Activated CD8-positive, alpha-beta memory T cell treated with anti-CD3 and anti-CD28 coated beads, Interleukin-2, amount 10 ng/mL, durations not matched to agents 7 days and 5 days (primary cell): ENCODE measurements at regions not wholly inside any gene's neighbourhood (a gene's known extent, or its start where the extent isn't known, plus 50 kb on each side); places are given as distances from the start of the nearest gene placed in this dataset.
A peak's percentile ranks its signal among the peaks of the same experiment; 100 is the strongest.

Experiments used
- ATAC-seq: fragments of 150-1000 bp; cut with Tn5 transposase; one replicate; pipeline ENCODE4 v1.10.0; 2021; ENCODE audit warnings: moderate library complexity
- CTCF ChIA-PET: fragments of 350-600 bp; sonication (Branson Sonifier 250); formaldehyde crosslinking; loops from one replicate; lab custom pipeline; 2021; ENCODE audit warnings: antibody characterized with exemption; lab: Charles Lee
- DNase-seq: peaks from one replicate; pipeline ENCODE4 v3.0.0-alpha.2; 2020
- H3K27ac Mint-ChIP-seq: one replicate; pipeline ENCODE4 v1.8.0; 2021; ENCODE audit warnings: mild to moderate bottlenecking, mixed read lengths
- H3K27me3 Mint-ChIP-seq: one replicate; pipeline ENCODE4 v1.8.0; 2021; ENCODE audit warnings: mixed read lengths
- H3K36me3 Mint-ChIP-seq: one replicate; pipeline ENCODE4 v1.8.0; 2021; ENCODE audit warnings: mild to moderate bottlenecking, mixed read lengths
- H3K4me1 Mint-ChIP-seq: one replicate; pipeline ENCODE4 v1.8.0; 2021; ENCODE audit warnings: mixed read lengths
- H3K4me3 Mint-ChIP-seq: one replicate; pipeline ENCODE4 v1.8.0; 2021; ENCODE audit warnings: mild to moderate bottlenecking, moderate library complexity, mixed read lengths
- H3K9me3 Mint-ChIP-seq: one replicate; pipeline ENCODE4 v1.8.0; 2022; ENCODE audit warnings: low read depth, mixed read lengths

- peaks cover 11% of the 10 kb centered on the region for H3K4me1 Mint-ChIP-seq
- DNase-seq: no peak
- no peaks in the 10 kb centered on the region for H3K36me3 Mint-ChIP-seq
- H3K9me3 Mint-ChIP-seq: no peaks in the 10 kb centered on the region
- CTCF ChIA-PET: interaction anchor here (2.4 kb wide), 1 partner anchor 170 kb away, joined by 6 read pairs; no protein-coding TSS in a partner anchor
- H3K4me3 Mint-ChIP-seq: no peak overlapping the region
- ATAC-seq: no peak
- H3K27me3 Mint-ChIP-seq: no peaks in the 10 kb centered on the region
- no peak overlapping the region for H3K27ac Mint-ChIP-seq
Observed at GRCh38 chr9:129343424-129344375, 165.6 kb upstream of the IER5L start.

GRCh38 chr9:129342591-129343423, 164.7 kb upstream of the IER5L start:
- CTCF ChIA-PET: interaction anchor here (1.1 to 2.4 kb wide), 2 partner anchors 169 to 268 kb away, joined by 3 to 6 read pairs; no protein-coding TSS in a partner anchor
- peaks cover 2% of the 10 kb centered on the region for H3K27me3 Mint-ChIP-seq
- no peak for ATAC-seq
- no peaks in the 10 kb centered on the region for H3K36me3 Mint-ChIP-seq
- no peak for DNase-seq
- H3K4me1 Mint-ChIP-seq: peaks cover 13% of the 10 kb centered on the region
- no peak overlapping the region for H3K4me3 Mint-ChIP-seq
- H3K9me3 Mint-ChIP-seq: no peaks in the 10 kb centered on the region
- H3K27ac Mint-ChIP-seq: no peak overlapping the region

- Mint-ChIP-seq H3K27ac (no peak overlapping the region), H3K4me3 (no peak overlapping the region), H3K27me3 (peaks cover 9% of the 10 kb centered on the region), H3K4me1 (peaks cover 13% of the 10 kb centered on the region), H3K36me3 (no peaks in the 10 kb centered on the region), H3K9me3 (no peaks in the 10 kb centered on the region)
- CTCF ChIA-PET: interaction anchor here (1.1 to 2.4 kb wide), 2 partner anchors 168 to 269 kb away, joined by 3 to 6 read pairs; no protein-coding TSS in a partner anchor
- ATAC-seq (no peak), DNase-seq (no peak)
Observed at GRCh38 chr9:129341987-129342348, 163.9 kb upstream of the IER5L start.

GRCh38 chr9:129341171-129341986, 163.3 kb upstream of the IER5L start:
- CTCF ChIA-PET: interaction anchor here (1.1 to 2.4 kb wide), 2 partner anchors 167 to 270 kb away, joined by 3 to 6 read pairs; no protein-coding TSS in a partner anchor
- ATAC-seq (no peak), DNase-seq (no peak)
- H3K9me3 Mint-ChIP-seq: no peaks in the 10 kb centered on the region
- H3K27me3 Mint-ChIP-seq: peaks cover 14% of the 10 kb centered on the region
- H3K4me1 Mint-ChIP-seq: peaks cover 8% of the 10 kb centered on the region
- H3K4me3 Mint-ChIP-seq: no peak overlapping the region
- H3K27ac Mint-ChIP-seq: no peak overlapping the region
- no peaks in the 10 kb centered on the region for H3K36me3 Mint-ChIP-seq

- peaks cover 2% of the 10 kb centered on the region for H3K4me1 Mint-ChIP-seq
- no peaks in the 10 kb centered on the region for H3K9me3 Mint-ChIP-seq
- peak; percentile 31 for ATAC-seq
- no peak overlapping the region for H3K4me3 Mint-ChIP-seq
- no peaks in the 10 kb centered on the region for H3K36me3 Mint-ChIP-seq
- H3K27me3 Mint-ChIP-seq: peaks cover 20% of the 10 kb centered on the region
- CTCF ChIA-PET: no interaction called here
- DNase-seq: no peak
- H3K27ac Mint-ChIP-seq: no peak overlapping the region
Observed at GRCh38 chr9:129340427-129341170, 162.5 kb upstream of the IER5L start.

GRCh38 chr9:129339539-129340157, 161.6 kb upstream of the IER5L start:
- Mint-ChIP-seq H3K4me1 (peaks cover 2% of the 10 kb centered on the region), H3K9me3 (no peaks in the 10 kb centered on the region), H3K4me3 (no peak overlapping the region), H3K36me3 (no peaks in the 10 kb centered on the region), H3K27me3 (peaks cover 22% of the 10 kb centered on the region), H3K27ac (no peak overlapping the region)
- DNase-seq (no peak), ATAC-seq (no peak)
- CTCF ChIA-PET: no interaction called here

GRCh38 chr9:129338724-129339430, 160.8 kb upstream of the IER5L start:
- Mint-ChIP-seq H3K4me1 (peaks cover 2% of the 10 kb centered on the region), H3K4me3 (no peak overlapping the region)

GRCh38 chr9:129337336-129338140, 159.5 kb upstream of the IER5L start:
- peaks cover 22% of the 10 kb centered on the region for H3K27me3 Mint-ChIP-seq
- H3K36me3 Mint-ChIP-seq: no peaks in the 10 kb centered on the region
- no peak for ATAC-seq
- H3K27ac Mint-ChIP-seq: no peak overlapping the region
- H3K4me3 Mint-ChIP-seq: no peak overlapping the region
- H3K9me3 Mint-ChIP-seq: no peaks in the 10 kb centered on the region
- peaks cover 2% of the 10 kb centered on the region for H3K4me1 Mint-ChIP-seq
- CTCF ChIA-PET: no interaction called here
- no peak for DNase-seq

More at GRCh38 chr9:129338724-129339430, 160.8 kb upstream of the IER5L start:
- CTCF ChIA-PET: no interaction called here
- Mint-ChIP-seq H3K36me3 (no peaks in the 10 kb centered on the region), H3K9me3 (no peaks in the 10 kb centered on the region), H3K27me3 (peaks cover 22% of the 10 kb centered on the region), H3K27ac (no peak overlapping the region)
- DNase-seq (no peak), ATAC-seq (no peak)

GRCh38 chr9:129336601-129337331, 158.7 kb upstream of the IER5L start:
- peak; percentile 73 for ATAC-seq
- CTCF ChIA-PET: interaction anchor here (1.3 kb wide), 1 partner anchor 47 kb away, joined by 3 read pairs; no protein-coding TSS in a partner anchor
- Mint-ChIP-seq H3K36me3 (no peaks in the 10 kb centered on the region), H3K4me1 (peaks cover 2% of the 10 kb centered on the region), H3K9me3 (no peaks in the 10 kb centered on the region), H3K27ac (no peak overlapping the region), H3K27me3 (peaks cover 22% of the 10 kb centered on the region), H3K4me3 (no peak overlapping the region)
- DNase-seq: no peak

GRCh38 chr9:129336130-129336528, 158.1 kb upstream of the IER5L start:
- CTCF ChIA-PET: interaction anchor here (1.3 kb wide), 1 partner anchor 47 kb away, joined by 3 read pairs; no protein-coding TSS in a partner anchor
- Mint-ChIP-seq H3K27me3 (peaks cover 22% of the 10 kb centered on the region), H3K36me3 (no peaks in the 10 kb centered on the region), H3K4me3 (no peak overlapping the region), H3K27ac (no peak overlapping the region), H3K4me1 (peaks cover 2% of the 10 kb centered on the region), H3K9me3 (peaks cover under 1% of the 10 kb centered on the region)
- ATAC-seq (peak; percentile 10), DNase-seq (no peak)
